H1 (cell line): ENCODE measurements at regions not wholly inside any gene's neighbourhood (a gene's known extent, or its start where the extent isn't known, plus 50 kb on each side); places are given as distances from the start of the nearest gene placed in this dataset.

ENCODE experiments used
- CTCF ChIA-PET: fragments of 300-600 bp; sonication (Branson Sonifier 250); formaldehyde crosslinking; loops from one replicate; lab custom pipeline; 2021; ENCODE audit not compliant: partially characterized antibody; lab: Charles Lee
- POLR2A ChIA-PET: fragments of 300-600 bp; sonication (Branson Sonifier 250); formaldehyde crosslinking; loops from one replicate; lab custom pipeline; 2021; ENCODE audit warnings: inconsistent platforms; ENCODE audit not compliant: partially characterized antibody; lab: Charles Lee
- DNase-seq, 2 experiments: peaks; one replicate each; pipeline versions ENCODE4 v3.0.0 to v3.0.0-alpha.2; 2010 to 2022; ENCODE audit warnings: low spot score in 2 of 2, low read depth in 1 of 2, mixed read lengths in 1 of 2
- FAIRE-seq: peaks from 2 replicates; lab custom pipeline; 2011; peaks lifted over from hg19 to GRCh38; lab: Jason Lieb, UNC
- H2AFZ ChIP-seq: 2 replicates; pipeline ENCODE4 v1.8.1; 2012; ENCODE audit warnings: low read length, inconsistent platforms
- H2AK5ac ChIP-seq: 2 replicates; pipeline ENCODE4 v1.6.1; 2013; ENCODE audit warnings: low read depth, low read length
- H2BK120ac ChIP-seq: replicated peaks from 2 replicates; pipeline ENCODE3; 2013; ENCODE audit warnings: low read depth, low read length, inconsistent platforms
- H2BK12ac ChIP-seq: 2 replicates; pipeline ENCODE4 v1.6.1; 2013; ENCODE audit warnings: low read depth, low read length
- H2BK15ac ChIP-seq: 2 replicates; pipeline ENCODE4 v1.6.1; 2013; ENCODE audit warnings: low read length
- H2BK20ac ChIP-seq: 2 replicates; pipeline ENCODE4 v1.6.1; 2013; ENCODE audit warnings: low read length
- H2BK5ac ChIP-seq: 2 replicates; pipeline ENCODE4 v1.6.1; 2013; ENCODE audit warnings: low read depth, low read length
- H3K14ac ChIP-seq: 2 replicates; pipeline ENCODE4 v1.6.1; 2013; ENCODE audit warnings: inconsistent platforms; ENCODE audit not compliant: insufficient read length
- H3K18ac ChIP-seq: 2 replicates; pipeline ENCODE4 v1.6.1; 2013; ENCODE audit warnings: low read length; ENCODE audit errors: extremely low read depth
- H3K23ac ChIP-seq: 2 replicates; pipeline ENCODE4 v1.6.1; 2013; ENCODE audit warnings: inconsistent platforms; ENCODE audit not compliant: insufficient read length
- H3K23me2 ChIP-seq: 2 replicates; pipeline ENCODE4 v1.6.1; 2013; ENCODE audit warnings: low read depth, low read length
- H3K27ac ChIP-seq: 2 replicates; pipeline ENCODE4 v1.6.1; 2011; ENCODE audit warnings: low read depth, low read length, inconsistent platforms
- H3K27me3 ChIP-seq, 4 experiments: replicated peaks in 1 of 4; 1 replicate in 1 of 4; 2 replicates in 3 of 4; pipeline versions ENCODE4 v1.6.1 to v1.8.1; 2011 to 2013; ENCODE audit warnings: low read length in 3 of 4, mild to moderate bottlenecking in 3 of 4, inconsistent platforms in 2 of 4, mixed read lengths in 2 of 4, moderate library complexity in 1 of 4; ENCODE audit not compliant: control insufficient read depth in 3 of 4, insufficient read depth in 3 of 4; ENCODE audit errors: extremely low read depth in 1 of 4
- H3K36me3 ChIP-seq, 4 experiments: 2 replicates each; pipeline versions ENCODE4 v1.6.1 to v1.8.1; 2011 to 2013; ENCODE audit warnings: mild to moderate bottlenecking in 4 of 4, low read length in 3 of 4, moderate library complexity in 2 of 4, control low read depth in 1 of 4, inconsistent platforms in 1 of 4; ENCODE audit not compliant: insufficient read depth in 4 of 4, control insufficient read depth in 2 of 4
- H3K4ac ChIP-seq: replicated peaks from 2 replicates; pipeline ENCODE3; 2013; ENCODE audit warnings: low read length, low read depth, mixed read lengths, inconsistent platforms; ENCODE audit not compliant: insufficient read length
- H3K4me1 ChIP-seq, 4 experiments: replicated peaks in 1 of 4; 1 replicate in 1 of 4; 2 replicates in 3 of 4; pipeline versions ENCODE4 v1.6.1 to v1.8.1; 2011 to 2013; ENCODE audit warnings: low read length in 3 of 4, inconsistent platforms in 2 of 4, mixed read lengths in 1 of 4; ENCODE audit not compliant: insufficient read depth in 4 of 4, control insufficient read depth in 3 of 4
- H3K4me2 ChIP-seq, 2 experiments: 2 replicates each; pipeline versions ENCODE4 v1.6.1 to v1.8.1; 2011 to 2013; ENCODE audit warnings: low read depth in 2 of 2, low read length in 2 of 2, control low read depth in 1 of 2, inconsistent platforms in 1 of 2, mild to moderate bottlenecking in 1 of 2; ENCODE audit not compliant: insufficient read depth in 1 of 2
- H3K4me3 ChIP-seq, 4 experiments: fragments of 200-600, 300-600 bp in 1 of 4; sonication (generic), shearing (Covaris generic), sonication (Bioruptor Twin) in 1 of 4; 2 replicates each; pipeline versions ENCODE4 v1.5.1 to v1.8.1; 2011 to 2016; ENCODE audit warnings: low read length in 4 of 4, low read depth in 3 of 4, control low read depth in 2 of 4, inconsistent platforms in 2 of 4, mild to moderate bottlenecking in 2 of 4, mixed read lengths in 1 of 4, moderate library complexity in 1 of 4; ENCODE audit not compliant: insufficient read depth in 2 of 4; ENCODE audit errors: extremely low read depth in 1 of 4
- H3K56ac ChIP-seq: replicated peaks from 2 replicates; pipeline ENCODE3; 2013; ENCODE audit warnings: low read depth, mild to moderate bottlenecking, mixed read lengths, low read length, inconsistent platforms; ENCODE audit not compliant: insufficient read length
- H3K79me1 ChIP-seq: 2 replicates; pipeline ENCODE4 v1.6.1; 2013; ENCODE audit warnings: low read depth, low read length, control low read depth
- H3K79me2 ChIP-seq, 2 experiments: 2 replicates each; pipeline versions ENCODE4 v1.6.1 to v1.8.1; 2012 to 2013; ENCODE audit warnings: low read length in 2 of 2, mild to moderate bottlenecking in 2 of 2, inconsistent platforms in 1 of 2; ENCODE audit not compliant: insufficient read depth in 2 of 2, control insufficient read depth in 1 of 2
- H3K9ac ChIP-seq, 4 experiments: replicated peaks in 1 of 4; 1 replicate in 1 of 4; 2 replicates in 3 of 4; pipeline versions ENCODE4 v1.6.1 to v1.8.1; 2011 to 2013; ENCODE audit warnings: low read depth in 3 of 4, low read length in 3 of 4, control low read depth in 2 of 4, mild to moderate bottlenecking in 2 of 4, moderate library complexity in 2 of 4, inconsistent platforms in 1 of 4; ENCODE audit errors: extremely low read depth in 1 of 4
- H3K9me3 ChIP-seq, 2 experiments: 2 replicates each; pipeline versions ENCODE4 v1.6.1 to v1.8.1; 2012 to 2013; ENCODE audit warnings: mild to moderate bottlenecking in 2 of 2, moderate library complexity in 2 of 2, control low read depth in 1 of 2, inconsistent platforms in 1 of 2, low read depth in 1 of 2, low read length in 1 of 2, mixed read lengths in 1 of 2; ENCODE audit not compliant: insufficient read depth in 2 of 2
- H4K20me1 ChIP-seq, 2 experiments: replicated peaks in 1 of 2; 2 replicates each; pipeline versions ENCODE3 to v1.8.1; 2011 to 2013; ENCODE audit warnings: inconsistent platforms in 2 of 2, low read length in 2 of 2, mild to moderate bottlenecking in 1 of 2; ENCODE audit not compliant: insufficient read depth in 2 of 2, control insufficient read depth in 1 of 2
- H4K5ac ChIP-seq: 2 replicates; pipeline ENCODE4 v1.6.1; 2013; ENCODE audit warnings: low read length, low read depth, mixed read lengths, inconsistent platforms; ENCODE audit not compliant: insufficient read length
- H4K8ac ChIP-seq: 2 replicates; pipeline ENCODE4 v1.8.0; 2013; ENCODE audit warnings: mild to moderate bottlenecking, moderate library complexity, low read length, inconsistent platforms; ENCODE audit not compliant: insufficient read depth; ENCODE audit errors: extremely low read depth
- H4K91ac ChIP-seq: replicated peaks from 2 replicates; pipeline ENCODE3; 2013; ENCODE audit warnings: low read length, mixed read lengths, inconsistent platforms; ENCODE audit not compliant: insufficient read length
- SRF ChIP-seq: IDR thresholded peaks from 2 replicates; pipeline ENCODE4 v1.6.1; 2011; ENCODE audit warnings: mild to moderate bottlenecking, low read depth, low read length, moderate library complexity
- SUZ12 ChIP-seq: fragments of 200-600 bp; sonication (generic); IDR thresholded peaks from 2 replicates; pipeline ENCODE4 v1.6.1; 2012; ENCODE audit warnings: mild to moderate bottlenecking, inconsistent platforms, low read length, moderate library complexity, mixed read lengths
- WGBS, 2 experiments: shearing (Covaris generic) in 1 of 2; methylation state at CpG; one replicate each; pipeline versions ENCODE4 v1.1.6 to v1.1.7; 2013 to 2015; ENCODE audit warnings: low lambda C conversion rate in 2 of 2, mixed read lengths in 2 of 2, inconsistent platforms in 1 of 2, low coverage in 1 of 2, missing lambda C conversion rate in 1 of 2; ENCODE audit not compliant: insufficient replicate concordance in 2 of 2, insufficient coverage in 1 of 2, insufficient read length in 1 of 2; ENCODE audit errors: extremely low coverage in 1 of 2, missing lambda C conversion rate in 1 of 2; 5-methylcytosine and 5-hydroxymethylcytosine counted together

GRCh38 chr6:159461266-159461665 is 231.8 kb downstream of the SOD2 start:
- FAIRE-seq: no peak
- H3K4me3 ChIP-seq: no peak overlapping the region
- H3K4me2 ChIP-seq: no peak overlapping the region
- H3K9ac ChIP-seq: no peak overlapping the region
- no peaks in the 10 kb centered on the region for H3K27me3 ChIP-seq
- no peaks in the 10 kb centered on the region for H3K36me3 ChIP-seq
- no peak overlapping the region for H2AK5ac ChIP-seq
- no peak overlapping the region for H2BK15ac ChIP-seq
- no peak overlapping the region for H3K27ac ChIP-seq
- no peak for DNase-seq
- H4K5ac ChIP-seq: no peak overlapping the region
- no peak overlapping the region for H3K14ac ChIP-seq
- H2AFZ ChIP-seq: no peak overlapping the region
- H4K91ac ChIP-seq: no peak overlapping the region
- H2BK20ac ChIP-seq: no peak overlapping the region
- no peak overlapping the region for H3K4ac ChIP-seq
- ChIA-PET POLR2A (no interaction called here), CTCF (interaction anchor here (1.2 kb wide), 1 partner anchor 36 kb away, joined by 3 read pairs; no protein-coding TSS in a partner anchor)
- no peak overlapping the region for H3K56ac ChIP-seq
- H3K79me2 ChIP-seq: no peaks in the 10 kb centered on the region
- H2BK12ac ChIP-seq: no peak overlapping the region
- H3K23me2 ChIP-seq: no peaks in the 10 kb centered on the region
- H4K8ac ChIP-seq: no peak overlapping the region
- WGBS, 2 experiments: 77% methylated on average over 5 of the region's 5 CpGs; no CpG with 5 or more reads in 1 of the 2 experiments
- no peak overlapping the region for H3K23ac ChIP-seq
- H4K20me1 ChIP-seq: no peaks in the 10 kb centered on the region
- H2BK5ac ChIP-seq: no peak overlapping the region
- H3K79me1 ChIP-seq: no peaks in the 10 kb centered on the region
- no peak overlapping the region for H2BK120ac ChIP-seq
- TF ChIP-seq SRF (no peak), SUZ12 (no peak)
- no peaks in the 10 kb centered on the region for H3K4me1 ChIP-seq
- no peak overlapping the region for H3K18ac ChIP-seq
- peaks cover 30 to 38% of the 10 kb centered on the region in 2 experiments for H3K9me3 ChIP-seq
